ENCODE measurements at regions not wholly inside any gene's neighbourhood (a gene's known extent, or its start where the extent isn't known, plus 50 kb on each side); places are given as distances from the start of the nearest gene placed in this dataset.

DNA sequence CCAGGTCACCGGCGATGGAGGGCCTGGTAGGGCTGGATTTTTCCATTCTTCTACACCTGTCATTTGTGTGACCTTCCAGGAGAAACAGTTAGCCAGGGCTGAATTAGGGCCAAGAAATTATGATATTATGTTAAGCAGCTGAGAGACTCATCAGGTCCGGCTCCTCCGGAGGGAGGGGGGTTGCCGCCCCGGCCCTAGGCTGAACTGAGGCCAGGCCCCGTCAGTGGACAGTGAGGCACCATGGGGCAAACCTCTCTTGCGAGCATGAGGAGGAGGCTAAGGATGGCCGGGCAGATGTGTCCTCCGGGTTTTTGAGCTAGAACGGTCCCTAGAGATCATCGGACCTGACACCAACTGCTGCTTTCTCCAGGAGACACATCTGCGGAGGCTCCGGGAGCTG is 150.1 kb downstream of the SOX11 start:
- TF ChIP-seq, protein P1, sequence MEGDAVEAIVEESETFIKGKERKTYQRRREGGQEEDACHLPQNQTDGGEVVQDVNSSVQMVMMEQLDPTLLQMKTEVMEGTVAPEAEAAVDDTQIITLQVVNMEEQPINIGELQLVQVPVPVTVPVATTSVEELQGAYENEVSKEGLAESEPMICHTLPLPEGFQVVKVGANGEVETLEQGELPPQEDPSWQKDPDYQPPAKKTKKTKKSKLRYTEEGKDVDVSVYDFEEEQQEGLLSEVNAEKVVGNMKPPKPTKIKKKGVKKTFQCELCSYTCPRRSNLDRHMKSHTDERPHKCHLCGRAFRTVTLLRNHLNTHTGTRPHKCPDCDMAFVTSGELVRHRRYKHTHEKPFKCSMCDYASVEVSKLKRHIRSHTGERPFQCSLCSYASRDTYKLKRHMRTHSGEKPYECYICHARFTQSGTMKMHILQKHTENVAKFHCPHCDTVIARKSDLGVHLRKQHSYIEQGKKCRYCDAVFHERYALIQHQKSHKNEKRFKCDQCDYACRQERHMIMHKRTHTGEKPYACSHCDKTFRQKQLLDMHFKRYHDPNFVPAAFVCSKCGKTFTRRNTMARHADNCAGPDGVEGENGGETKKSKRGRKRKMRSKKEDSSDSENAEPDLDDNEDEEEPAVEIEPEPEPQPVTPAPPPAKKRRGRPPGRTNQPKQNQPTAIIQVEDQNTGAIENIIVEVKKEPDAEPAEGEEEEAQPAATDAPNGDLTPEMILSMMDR (IDR thresholded peaks at IDR 0.05), result no peak
- TF ChIP-seq POLR2AphosphoS5 (IDR thresholded peaks at IDR 0.05; ENCODE audit: low read depth, low read length) (no peak), REST (IDR thresholded peaks at IDR 0.05; ENCODE audit: insufficient read depth in 1 of 2, low read depth in 2 of 2, low read length in 1 of 2) (no peak)
